GM19025 (cell line): ENCODE measurements at regions not wholly inside any gene's neighbourhood (a gene's known extent, or its start where the extent isn't known, plus 50 kb on each side); places are given as distances from the start of the nearest gene placed in this dataset.

Source experiments
- ATAC-seq: cut with Tn5 transposase; IDR thresholded peaks from one replicate; pipeline ENCODE4 v1.9.1; 2021; ENCODE audit warnings: mild to moderate bottlenecking, low read depth, moderate library complexity; ENCODE audit not compliant: unreplicated experiment

GRCh38 chr3:66165660-66166059, 55.1 kb upstream of the SLC25A26 start:
- no peak for ATAC-seq

- ATAC-seq: no peak
Observed at GRCh38 chr3:66164155-66164554, 56.6 kb upstream of the SLC25A26 start.

GRCh38 chr3:66163222-66163621, 57.6 kb upstream of the SLC25A26 start:
- no peak for ATAC-seq

- no peak for ATAC-seq
Observed at GRCh38 chr3:66162766-66163165, 58.0 kb upstream of the SLC25A26 start.

GRCh38 chr3:66158933-66159683, 61.7 kb upstream of the SLC25A26 start:
- no peak for ATAC-seq

- no peak for ATAC-seq
Observed at GRCh38 chr3:66154444-66154861, 66.3 kb upstream of the SLC25A26 start.

DNA sequence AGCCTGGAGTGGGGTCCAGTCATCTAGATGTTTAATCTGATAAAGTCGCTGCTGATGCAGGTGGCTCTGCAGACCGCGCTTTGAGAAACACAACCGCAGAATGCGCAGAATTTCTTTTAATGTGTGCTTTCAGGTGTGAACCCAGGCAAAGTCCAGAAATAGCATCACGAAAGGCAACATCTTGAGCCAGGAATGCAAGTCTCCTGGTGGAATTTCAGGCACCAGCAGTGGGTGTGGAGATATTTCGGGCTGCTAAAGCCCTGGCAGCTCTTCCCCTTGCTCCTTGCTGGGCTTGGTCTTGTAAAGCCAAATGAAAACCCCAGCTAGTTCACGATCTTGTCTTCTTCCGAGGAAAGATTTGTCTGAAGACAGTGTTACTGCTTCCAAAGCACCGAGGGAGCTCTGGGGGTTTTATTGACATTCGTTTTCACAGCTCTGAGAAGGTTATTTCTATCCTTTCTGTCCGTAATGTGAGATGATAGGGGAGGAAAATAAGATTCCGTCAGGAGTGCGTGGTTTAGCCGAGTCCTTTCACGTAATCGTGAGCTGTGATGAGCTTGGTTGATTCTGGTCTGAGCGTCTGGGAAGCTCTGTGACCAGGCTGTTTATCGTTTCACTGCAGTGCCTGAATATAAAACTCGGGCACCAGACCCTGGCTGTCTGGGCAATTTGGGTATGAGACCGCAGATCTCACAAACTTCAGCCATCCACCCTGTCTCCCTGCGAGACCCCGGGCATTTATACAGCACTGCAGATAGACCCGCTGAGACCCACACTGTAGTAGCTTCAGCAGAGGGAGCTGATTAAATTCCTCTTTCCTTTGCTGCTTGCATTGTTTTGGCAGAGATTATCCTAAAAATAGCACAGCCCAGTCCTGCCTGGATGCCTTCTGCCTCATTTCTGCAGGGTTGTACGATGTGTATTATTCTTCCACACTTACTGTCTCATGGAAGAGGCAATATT, 67.0 kb upstream of the SLC25A26 start:
- no peak for ATAC-seq

GRCh38 chr3:66152336-66152735, 68.5 kb upstream of the SLC25A26 start:
- no peak for ATAC-seq

DNA sequence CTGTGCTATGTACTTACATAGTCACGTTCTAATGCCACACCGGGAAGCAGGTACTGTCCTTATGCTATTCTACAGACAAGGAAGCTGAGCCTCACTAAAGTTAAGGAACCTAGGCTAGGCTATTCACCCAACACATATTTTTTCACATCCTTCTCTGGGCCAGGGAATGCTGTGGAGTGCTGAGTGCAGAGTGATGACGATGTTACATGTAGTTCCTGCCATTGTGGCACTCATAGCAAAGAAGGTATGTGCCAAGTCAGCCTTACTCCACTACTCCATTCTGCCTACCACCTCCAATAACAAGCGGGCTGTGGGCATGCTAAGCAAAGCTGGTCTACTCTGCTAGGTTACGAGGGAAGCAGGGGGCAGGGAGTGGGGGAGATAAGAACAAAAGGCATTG, 69.8 kb upstream of the SLC25A26 start:
- ATAC-seq: no peak

DNA sequence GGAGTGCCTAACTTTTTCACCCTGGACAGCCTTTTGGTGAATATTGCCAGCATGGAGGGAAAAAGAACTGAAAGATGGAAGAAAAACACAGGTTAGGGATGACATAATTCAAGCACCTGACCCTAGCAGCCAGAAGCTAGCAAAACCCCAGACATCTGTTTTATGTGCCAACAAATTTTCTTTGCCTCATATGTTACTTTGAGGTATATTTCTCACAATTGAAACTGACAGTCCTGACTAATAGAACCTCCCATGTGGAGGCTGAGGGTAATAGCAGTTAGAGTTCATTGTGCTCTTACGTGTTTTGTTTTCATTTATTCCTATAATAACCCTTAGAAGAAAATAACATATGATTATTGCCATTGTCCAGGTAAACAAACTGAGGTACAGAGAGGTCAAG, 71.5 kb upstream of the SLC25A26 start:
- ATAC-seq: no peak

- no peak for ATAC-seq
Observed at GRCh38 chr3:66145408-66145733, 75.4 kb upstream of the SLC25A26 start.

GRCh38 chr3:66144568-66145407, 76.0 kb upstream of the SLC25A26 start:
- no peak for ATAC-seq

DNA sequence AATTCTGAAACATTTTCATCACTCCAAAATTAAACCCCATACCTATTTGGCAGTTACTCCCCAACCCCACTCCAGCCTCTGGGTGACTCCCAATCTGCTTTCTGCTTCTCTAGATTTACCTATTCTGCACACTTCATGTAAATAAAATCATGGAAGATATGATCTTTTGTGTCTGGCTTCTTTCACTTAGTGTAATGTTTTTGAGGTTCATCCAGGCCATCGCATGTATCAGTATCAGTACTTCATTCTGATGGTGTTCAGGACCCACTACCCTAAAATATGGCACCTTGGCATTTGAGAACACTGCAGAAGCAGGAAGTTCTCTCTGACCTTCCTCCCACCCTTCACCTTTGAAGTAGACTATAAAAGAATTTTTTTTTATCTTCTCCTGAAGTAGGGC, 78.7 kb upstream of the SLC25A26 start:
- no peak for ATAC-seq

GRCh38 chr3:66140743-66141372, 79.9 kb upstream of the SLC25A26 start:
- ATAC-seq: peak; percentile 71

DNA sequence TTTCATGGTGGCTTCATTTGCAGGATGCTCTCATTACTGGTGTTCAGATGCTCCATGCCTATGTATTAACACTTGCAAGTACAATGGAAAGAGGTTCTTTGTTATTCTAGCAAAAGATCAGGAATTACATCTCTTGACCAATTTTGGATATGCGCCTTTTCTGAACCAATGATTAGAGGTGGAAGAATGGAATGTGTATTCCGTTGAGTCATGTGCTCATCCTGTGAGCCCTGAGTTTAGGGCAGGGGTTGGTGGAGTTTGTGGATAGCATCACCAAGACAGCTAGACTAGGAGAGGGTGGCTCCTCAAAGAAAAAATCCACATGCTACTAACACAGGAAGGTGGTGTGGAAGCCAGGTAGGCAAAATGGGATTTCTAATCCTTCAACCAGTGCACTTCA, 80.7 kb upstream of the SLC25A26 start:
- ATAC-seq: no peak

- no peak for ATAC-seq
Observed at GRCh38 chr3:66139415-66139814, 81.4 kb upstream of the SLC25A26 start.

GRCh38 chr3:66138336-66139313, 82.2 kb upstream of the SLC25A26 start:
- ATAC-seq: no peak

DNA sequence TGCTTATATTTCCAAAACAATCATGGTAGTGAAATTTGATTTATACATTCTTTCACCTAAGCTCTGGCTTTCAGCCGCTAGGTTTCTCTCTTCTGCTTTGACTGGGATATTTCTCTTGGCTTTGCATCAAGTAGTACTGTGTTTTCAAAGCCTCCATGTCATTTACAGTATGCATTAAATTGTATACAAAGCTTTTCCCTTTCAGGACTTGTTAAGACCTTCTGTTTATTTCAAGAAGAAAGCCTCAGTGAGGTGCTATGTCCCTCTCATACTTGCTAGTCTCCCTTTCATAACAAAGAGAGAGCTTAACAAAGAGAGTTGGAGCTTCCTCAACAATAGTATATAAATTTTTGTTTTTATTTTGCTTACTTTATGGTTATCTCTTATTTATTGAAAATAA, 84.2 kb upstream of the SLC25A26 start:
- ATAC-seq: no peak

- ATAC-seq: no peak
Observed at GRCh38 chr3:66133853-66134445, 86.9 kb upstream of the SLC25A26 start.
